K562 (cell line): ENCODE measurements at regions not wholly inside any gene's neighbourhood (a gene's known extent, or its start where the extent isn't known, plus 50 kb on each side); places are given as distances from the start of the nearest gene placed in this dataset.

Experiments
- SAFB ChIP-seq: fragments of 200-400 bp; formaldehyde crosslinking; IDR thresholded peaks from 2 replicates; pipeline ENCODE4 v1.6.1; 2017; ENCODE audit warnings: low read depth, low read length, borderline replicate concordance
- ZHX1 ChIP-seq: fragments of 150-350 bp; conservative IDR thresholded peaks from 2 replicates; pipeline ENCODE4 v1.6.1; 2014; ENCODE audit warnings: low read length
- ZNF696 ChIP-seq: fragments of 250-450 bp; sonication (Bioruptor Pico); conservative IDR thresholded peaks from 2 replicates; pipeline ENCODE4 v1.4.0; 2020; ENCODE audit warnings: mild to moderate bottlenecking, moderate library complexity
- TF ChIP-seq, protein P1 (sequence below): fragments of 250-450 bp; sonication (Bioruptor Pico); IDR thresholded peaks from 2 replicates; pipeline ENCODE4 v1.4.0; 2020; ENCODE audit warnings: mild to moderate bottlenecking
- TF ChIP-seq, protein P2 (sequence below): sonication (generic); formaldehyde crosslinking; IDR thresholded peaks from 2 replicates; pipeline ENCODE4 v1.8.1; 2023; ENCODE audit warnings: missing genetic modification reagents, mild to moderate bottlenecking, borderline replicate concordance

GRCh38 chr4:31617667-31618066 is 897.5 kb downstream of the PCDH7 start (continued):
- TF ChIP-seq ZHX1 (no peak), SAFB (no peak), ZNF696 (CRISPR knock-in tag) (no peak)
- TF ChIP-seq, protein P1, sequence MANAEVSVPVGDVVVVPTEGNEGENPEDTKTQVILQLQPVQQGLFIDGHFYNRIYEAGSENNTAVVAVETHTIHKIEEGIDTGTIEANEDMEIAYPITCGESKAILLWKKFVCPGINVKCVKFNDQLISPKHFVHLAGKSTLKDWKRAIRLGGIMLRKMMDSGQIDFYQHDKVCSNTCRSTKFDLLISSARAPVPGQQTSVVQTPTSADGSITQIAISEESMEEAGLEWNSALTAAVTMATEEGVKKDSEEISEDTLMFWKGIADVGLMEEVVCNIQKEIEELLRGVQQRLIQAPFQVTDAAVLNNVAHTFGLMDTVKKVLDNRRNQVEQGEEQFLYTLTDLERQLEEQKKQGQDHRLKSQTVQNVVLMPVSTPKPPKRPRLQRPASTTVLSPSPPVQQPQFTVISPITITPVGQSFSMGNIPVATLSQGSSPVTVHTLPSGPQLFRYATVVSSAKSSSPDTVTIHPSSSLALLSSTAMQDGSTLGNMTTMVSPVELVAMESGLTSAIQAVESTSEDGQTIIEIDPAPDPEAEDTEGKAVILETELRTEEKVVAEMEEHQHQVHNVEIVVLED (CRISPR knock-in tag): no peak
- TF ChIP-seq, protein P2, sequence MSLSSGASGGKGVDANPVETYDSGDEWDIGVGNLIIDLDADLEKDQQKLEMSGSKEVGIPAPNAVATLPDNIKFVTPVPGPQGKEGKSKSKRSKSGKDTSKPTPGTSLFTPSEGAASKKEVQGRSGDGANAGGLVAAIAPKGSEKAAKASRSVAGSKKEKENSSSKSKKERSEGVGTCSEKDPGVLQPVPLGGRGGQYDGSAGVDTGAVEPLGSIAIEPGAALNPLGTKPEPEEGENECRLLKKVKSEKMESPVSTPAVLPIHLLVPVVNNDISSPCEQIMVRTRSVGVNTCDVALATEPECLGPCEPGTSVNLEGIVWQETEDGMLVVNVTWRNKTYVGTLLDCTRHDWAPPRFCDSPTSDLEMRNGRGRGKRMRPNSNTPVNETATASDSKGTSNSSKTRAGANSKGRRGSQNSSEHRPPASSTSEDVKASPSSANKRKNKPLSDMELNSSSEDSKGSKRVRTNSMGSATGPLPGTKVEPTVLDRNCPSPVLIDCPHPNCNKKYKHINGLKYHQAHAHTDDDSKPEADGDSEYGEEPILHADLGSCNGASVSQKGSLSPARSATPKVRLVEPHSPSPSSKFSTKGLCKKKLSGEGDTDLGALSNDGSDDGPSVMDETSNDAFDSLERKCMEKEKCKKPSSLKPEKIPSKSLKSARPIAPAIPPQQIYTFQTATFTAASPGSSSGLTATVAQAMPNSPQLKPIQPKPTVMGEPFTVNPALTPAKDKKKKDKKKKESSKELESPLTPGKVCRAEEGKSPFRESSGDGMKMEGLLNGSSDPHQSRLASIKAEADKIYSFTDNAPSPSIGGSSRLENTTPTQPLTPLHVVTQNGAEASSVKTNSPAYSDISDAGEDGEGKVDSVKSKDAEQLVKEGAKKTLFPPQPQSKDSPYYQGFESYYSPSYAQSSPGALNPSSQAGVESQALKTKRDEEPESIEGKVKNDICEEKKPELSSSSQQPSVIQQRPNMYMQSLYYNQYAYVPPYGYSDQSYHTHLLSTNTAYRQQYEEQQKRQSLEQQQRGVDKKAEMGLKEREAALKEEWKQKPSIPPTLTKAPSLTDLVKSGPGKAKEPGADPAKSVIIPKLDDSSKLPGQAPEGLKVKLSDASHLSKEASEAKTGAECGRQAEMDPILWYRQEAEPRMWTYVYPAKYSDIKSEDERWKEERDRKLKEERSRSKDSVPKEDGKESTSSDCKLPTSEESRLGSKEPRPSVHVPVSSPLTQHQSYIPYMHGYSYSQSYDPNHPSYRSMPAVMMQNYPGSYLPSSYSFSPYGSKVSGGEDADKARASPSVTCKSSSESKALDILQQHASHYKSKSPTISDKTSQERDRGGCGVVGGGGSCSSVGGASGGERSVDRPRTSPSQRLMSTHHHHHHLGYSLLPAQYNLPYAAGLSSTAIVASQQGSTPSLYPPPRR (CRISPR knock-in tag): no peak
